ENCODE measurements at regions not wholly inside any gene's neighbourhood (a gene's known extent, or its start where the extent isn't known, plus 50 kb on each side); places are given as distances from the start of the nearest gene placed in this dataset.

DNA sequence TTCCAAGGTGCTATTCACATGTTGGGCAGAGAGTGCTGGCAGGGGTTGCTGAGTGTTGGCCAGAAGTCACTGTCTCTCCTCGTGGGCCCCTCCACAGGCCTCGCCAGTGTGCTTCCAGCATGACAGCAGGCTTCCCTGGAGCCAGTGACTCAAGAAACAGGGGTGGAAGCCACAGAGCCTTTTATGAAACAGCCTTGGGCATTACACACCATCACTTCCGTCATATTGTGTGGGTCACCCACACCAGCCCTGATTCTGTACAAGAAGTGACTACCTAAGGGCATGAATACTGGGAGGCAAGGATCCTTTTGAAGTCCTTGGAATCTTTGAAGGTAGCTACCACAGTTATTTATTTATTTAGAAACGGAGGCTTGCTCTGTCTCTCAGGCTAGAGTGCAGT is 177.6 kb upstream of the UBE3A start:
- CTCF ChIA-PET = no interaction called here
- BruUV-seq (replicated peaks) = no TSS peak
- ATAC-seq = no peak
- H4K20me1 ChIP-seq (ENCODE audit: low read length) = no peaks in the 10 kb centered on the region
- H3K27me3 ChIP-seq (ENCODE audit: low read length) = peaks cover 2% of the 10 kb centered on the region; the same call in 1 of the 2 replicates
- no peak overlapping the region for H3K4me2 ChIP-seq (ENCODE audit: low read length)
- TF ChIP-seq EZH2phosphoT487 (IDR thresholded peaks at IDR 0.05; ENCODE audit: borderline replicate concordance, low read length) (no peak), EZH2 (IDR thresholded peaks at IDR 0.05; ENCODE audit: low read length, unreplicated experiment) (no peak)
- TF ChIP-seq, protein P1, sequence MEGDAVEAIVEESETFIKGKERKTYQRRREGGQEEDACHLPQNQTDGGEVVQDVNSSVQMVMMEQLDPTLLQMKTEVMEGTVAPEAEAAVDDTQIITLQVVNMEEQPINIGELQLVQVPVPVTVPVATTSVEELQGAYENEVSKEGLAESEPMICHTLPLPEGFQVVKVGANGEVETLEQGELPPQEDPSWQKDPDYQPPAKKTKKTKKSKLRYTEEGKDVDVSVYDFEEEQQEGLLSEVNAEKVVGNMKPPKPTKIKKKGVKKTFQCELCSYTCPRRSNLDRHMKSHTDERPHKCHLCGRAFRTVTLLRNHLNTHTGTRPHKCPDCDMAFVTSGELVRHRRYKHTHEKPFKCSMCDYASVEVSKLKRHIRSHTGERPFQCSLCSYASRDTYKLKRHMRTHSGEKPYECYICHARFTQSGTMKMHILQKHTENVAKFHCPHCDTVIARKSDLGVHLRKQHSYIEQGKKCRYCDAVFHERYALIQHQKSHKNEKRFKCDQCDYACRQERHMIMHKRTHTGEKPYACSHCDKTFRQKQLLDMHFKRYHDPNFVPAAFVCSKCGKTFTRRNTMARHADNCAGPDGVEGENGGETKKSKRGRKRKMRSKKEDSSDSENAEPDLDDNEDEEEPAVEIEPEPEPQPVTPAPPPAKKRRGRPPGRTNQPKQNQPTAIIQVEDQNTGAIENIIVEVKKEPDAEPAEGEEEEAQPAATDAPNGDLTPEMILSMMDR (conservative IDR thresholded peaks at IDR 0.05; ENCODE audit: low read depth, low read length) = no peak
- DNase-seq = no peak
- H2AFZ ChIP-seq (ENCODE audit: low read length) = no peak overlapping the region
- no peaks in the 10 kb centered on the region for H3F3A ChIP-seq (ENCODE audit: low read length, unreplicated experiment)
- no peaks in the 10 kb centered on the region for H3K9me2 ChIP-seq (replicated peaks; ENCODE audit: low read length)
- no peaks in the 10 kb centered on the region for H3K9me3 ChIP-seq (ENCODE audit: low read length)
- H3K79me2 ChIP-seq (ENCODE audit: low read length) = no peaks in the 10 kb centered on the region
- no peak overlapping the region for H3K9ac ChIP-seq (ENCODE audit: low read length)
- H3K27ac ChIP-seq (ENCODE audit: low read length) = no peak overlapping the region
- intact Hi-C loops (cut with micrococcal nuclease) = no loop called here
- no peak overlapping the region for H3K4me3 ChIP-seq (ENCODE audit: low read length)
- no peaks in the 10 kb centered on the region for H3K4me1 ChIP-seq (ENCODE audit: insufficient read depth, low read length)
- no peaks in the 10 kb centered on the region for H3K36me3 ChIP-seq (ENCODE audit: low read depth, low read length)
- POLR2A ChIA-PET (ENCODE audit: unreplicated experiment) = no interaction called here

DNA sequence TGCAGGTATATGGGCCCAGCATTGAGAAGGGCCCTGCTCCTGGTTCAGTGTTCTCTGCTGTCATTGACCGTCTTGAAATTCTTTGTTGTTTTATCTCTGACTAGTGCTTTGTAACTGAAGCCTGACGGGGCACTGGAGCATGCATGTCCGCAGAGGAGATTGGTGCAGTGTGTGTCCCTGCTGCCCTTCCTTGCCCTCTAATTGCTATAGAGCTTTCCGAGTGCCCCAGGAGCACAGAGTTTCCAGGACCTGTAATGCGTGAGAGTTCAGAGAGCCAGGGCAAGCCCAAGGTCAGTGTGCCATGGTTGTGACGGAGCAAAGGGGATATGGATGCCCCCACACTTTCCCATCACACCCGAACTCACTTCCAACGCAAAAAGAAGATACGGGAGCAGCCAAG is 174.3 kb upstream of the UBE3A start:
- CTCF ChIA-PET = no interaction called here
- no peak overlapping the region for H2AFZ ChIP-seq (ENCODE audit: low read length)
- peaks cover 11% of the 10 kb centered on the region for H3K27me3 ChIP-seq (ENCODE audit: low read length)
- DNase-seq = no peak
- no peak for ATAC-seq
- no peak for TF ChIP-seq EZH2phosphoT487 (IDR thresholded peaks at IDR 0.05; ENCODE audit: borderline replicate concordance, low read length)
- TF ChIP-seq, protein P1 (conservative IDR thresholded peaks at IDR 0.05; ENCODE audit: low read depth, low read length) = no peak
- TF ChIP-seq EZH2 (IDR thresholded peaks at IDR 0.05; ENCODE audit: low read length, unreplicated experiment) = no peak
- H3F3A ChIP-seq (ENCODE audit: low read length, unreplicated experiment) = no peaks in the 10 kb centered on the region
- H3K27ac ChIP-seq (ENCODE audit: low read length) = no peak overlapping the region
- no TSS peak for BruUV-seq (replicated peaks)
- POLR2A ChIA-PET (ENCODE audit: unreplicated experiment) = no interaction called here
- H3K36me3 ChIP-seq (ENCODE audit: low read depth, low read length) = no peaks in the 10 kb centered on the region
- H3K4me2 ChIP-seq (ENCODE audit: low read length) = no peak overlapping the region
- H3K4me3 ChIP-seq (ENCODE audit: low read length) = no peak overlapping the region
- no peaks in the 10 kb centered on the region for H3K9me2 ChIP-seq (replicated peaks; ENCODE audit: low read length)
- H4K20me1 ChIP-seq (ENCODE audit: low read length) = no peaks in the 10 kb centered on the region
- intact Hi-C loops (cut with micrococcal nuclease) = no loop called here
- 0 out of 2 replicates have a peak, but pooled peaks cover 5% of the 10 kb centered on the region for H3K9me3 ChIP-seq (ENCODE audit: low read length)
- H3K4me1 ChIP-seq (ENCODE audit: insufficient read depth, low read length) = no peaks in the 10 kb centered on the region
- H3K79me2 ChIP-seq (ENCODE audit: low read length) = no peaks in the 10 kb centered on the region
- H3K9ac ChIP-seq (ENCODE audit: low read length) = no peak overlapping the region

- Histone ChIP-seq H3K4me2 (ENCODE audit: low read length) (no peak overlapping the region), H3F3A (ENCODE audit: low read length, unreplicated experiment) (no peaks in the 10 kb centered on the region), H4K20me1 (ENCODE audit: low read length) (no peaks in the 10 kb centered on the region), H3K9me3 (ENCODE audit: low read length) (0 out of 2 replicates have a peak, but pooled peaks cover 5% of the 10 kb centered on the region), H3K4me1 (ENCODE audit: insufficient read depth, low read length) (no peaks in the 10 kb centered on the region), H3K79me2 (ENCODE audit: low read length) (no peaks in the 10 kb centered on the region), H3K9ac (ENCODE audit: low read length) (no peak overlapping the region), H3K27me3 (ENCODE audit: low read length) (peaks cover 20% of the 10 kb centered on the region), H3K27ac (ENCODE audit: low read length) (no peak overlapping the region), H3K36me3 (ENCODE audit: low read depth, low read length) (no peaks in the 10 kb centered on the region), H3K9me2 (replicated peaks; ENCODE audit: low read length) (no peaks in the 10 kb centered on the region), H2AFZ (ENCODE audit: low read length) (no peak overlapping the region), H3K4me3 (ENCODE audit: low read length) (no peak overlapping the region)
- ATAC-seq (no peak), DNase-seq (peak; percentile 32)
- TF ChIP-seq EZH2 (IDR thresholded peaks at IDR 0.05; ENCODE audit: low read length, unreplicated experiment) = no peak
- TF ChIP-seq EZH2phosphoT487 (IDR thresholded peaks at IDR 0.05; ENCODE audit: borderline replicate concordance, low read length) = no peak
- TF ChIP-seq, protein P1 (conservative IDR thresholded peaks at IDR 0.05; ENCODE audit: low read depth, low read length) = no peak
- intact Hi-C loops (cut with micrococcal nuclease) = no loop called here
- BruUV-seq (replicated peaks) = no TSS peak
- CTCF ChIA-PET = no interaction called here
- POLR2A ChIA-PET (ENCODE audit: unreplicated experiment) = no interaction called here
Observed at GRCh38 chr15:25611603-25612002, 172.8 kb upstream of the UBE3A start.

Data from PC-3 (cell line).